ENCODE measurements at regions not wholly inside any gene's neighbourhood (a gene's known extent, or its start where the extent isn't known, plus 50 kb on each side); places are given as distances from the start of the nearest gene placed in this dataset.
"Not testable (repeated sequence)": the region's sequence is repeated elsewhere in the genome, so short reads cannot be mapped to it uniquely, and the experiment has no call there.

DNA sequence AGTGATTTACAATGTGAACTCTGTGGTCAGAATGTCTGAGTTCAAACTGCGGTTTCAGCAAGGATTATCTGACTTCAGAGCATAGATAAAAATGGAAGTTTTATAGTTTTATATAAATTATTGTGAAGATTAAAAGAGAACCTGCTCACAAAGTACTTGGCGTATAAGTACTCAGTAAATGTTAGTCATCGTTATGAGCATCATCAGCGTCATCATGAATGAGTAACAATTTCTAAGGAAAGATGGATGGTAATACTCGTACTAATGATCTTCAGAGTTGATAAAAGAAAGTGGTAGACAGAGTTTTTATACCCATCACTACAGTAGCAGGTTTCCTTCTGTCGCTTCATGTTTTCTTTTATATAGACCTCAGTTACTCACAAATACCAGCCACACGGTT is 341.8 kb downstream of the RAP2B start:
- ChIA-PET POLR2A (no interaction called here), CTCF (no interaction called here)
- no peak for TF ChIP-seq CTCF (IDR thresholded peaks at IDR 0.05; ENCODE audit: control extremely low read depth, extremely low read depth, low read depth, missing control alignments)
- DNase-seq (ENCODE audit: extremely low spot score): no peak

GRCh38 chr3:153506205-153506604 is 344.2 kb downstream of the RAP2B start:
- POLR2A ChIA-PET; DNase-seq (ENCODE audit: extremely low spot score); CTCF ChIA-PET: not testable (repeated sequence)

- DNase-seq (ENCODE audit: extremely low spot score); CTCF ChIA-PET; POLR2A ChIA-PET: not testable (repeated sequence)
Observed at GRCh38 chr3:153506686-153507085, 344.7 kb downstream of the RAP2B start.

DNA sequence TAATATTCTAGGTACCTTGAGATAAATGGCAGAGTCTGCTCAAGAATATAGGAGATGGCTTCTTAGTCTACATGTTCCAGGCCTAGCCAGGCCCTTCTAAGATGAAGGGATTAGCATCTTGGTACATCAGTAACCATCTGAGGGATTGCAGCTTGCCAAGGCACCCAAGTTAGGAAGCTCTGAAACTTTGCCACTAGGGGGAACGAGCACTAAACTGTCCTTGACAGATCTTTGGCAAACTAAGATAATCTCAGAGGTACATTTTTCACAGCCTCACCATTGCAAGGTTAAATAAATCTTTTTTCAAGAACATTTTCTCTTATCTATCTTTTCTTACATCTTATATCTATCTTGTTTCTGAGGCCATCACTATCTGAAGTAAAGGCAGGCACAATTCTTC is 351.2 kb downstream of the RAP2B start:
- DNase-seq (ENCODE audit: extremely low spot score): no peak
- no peak for TF ChIP-seq CTCF (IDR thresholded peaks at IDR 0.05; ENCODE audit: control extremely low read depth, extremely low read depth, low read depth, missing control alignments)
- ChIA-PET CTCF (interaction anchor here (0.9 to 1.9 kb wide), 2 partner anchors 29 to 46 kb away, joined by 4 to 5 read pairs; no protein-coding TSS in a partner anchor), POLR2A (no interaction called here)

DNA sequence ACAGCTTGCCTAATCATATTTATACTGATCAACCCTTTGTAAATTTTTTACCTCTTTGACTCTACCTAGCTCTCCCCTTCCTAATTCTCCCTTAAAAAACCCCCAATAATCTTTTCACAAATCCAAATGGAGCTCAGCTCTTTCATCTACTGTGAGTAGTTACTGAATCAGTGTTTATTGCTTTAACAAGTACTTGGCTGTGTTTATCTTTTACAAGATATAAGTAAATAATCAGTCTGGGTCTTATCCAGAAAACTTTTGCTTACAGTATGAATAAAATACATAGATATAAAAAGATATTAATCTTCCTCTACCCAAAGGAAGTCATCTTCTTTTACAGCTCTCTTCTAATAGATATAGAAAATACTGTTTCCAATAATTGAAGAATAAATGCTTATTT is 366.4 kb downstream of the RAP2B start:
- ChIA-PET POLR2A (no interaction called here), CTCF (interaction anchor here (3.1 kb wide), 1 partner anchor 17 kb away, joined by 7 read pairs; no protein-coding TSS in a partner anchor)
- DNase-seq (ENCODE audit: extremely low spot score): no peak
- TF ChIP-seq CTCF (IDR thresholded peaks at IDR 0.05; ENCODE audit: control extremely low read depth, extremely low read depth, low read depth, missing control alignments): no peak

DNA sequence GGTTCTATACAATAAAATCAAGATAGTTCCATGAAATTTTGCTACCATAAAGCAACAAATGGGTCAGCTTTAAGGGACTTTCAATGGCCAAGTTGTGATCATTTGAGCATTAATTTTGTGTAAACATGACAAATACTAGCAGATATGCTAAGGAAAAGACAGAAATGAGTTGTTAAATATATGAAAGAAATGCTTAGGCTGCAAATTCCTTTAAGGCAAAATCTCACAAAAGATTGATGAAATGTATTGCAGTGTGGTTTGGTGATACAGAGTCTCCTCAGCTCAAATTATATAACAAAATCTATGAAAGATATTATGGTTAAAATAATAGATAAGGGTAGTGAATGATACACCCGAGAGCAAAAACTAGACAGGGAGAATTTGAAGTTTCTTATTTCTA is 377.2 kb downstream of the RAP2B start:
- DNase-seq (ENCODE audit: extremely low spot score): no peak
- CTCF ChIA-PET: interaction anchor here (1.4 kb wide), 1 partner anchor 22 kb away, joined by 4 read pairs; no protein-coding TSS in a partner anchor
- POLR2A ChIA-PET: no interaction called here
- TF ChIP-seq CTCF (IDR thresholded peaks at IDR 0.05; ENCODE audit: control extremely low read depth, extremely low read depth, low read depth, missing control alignments): no peak

DNA sequence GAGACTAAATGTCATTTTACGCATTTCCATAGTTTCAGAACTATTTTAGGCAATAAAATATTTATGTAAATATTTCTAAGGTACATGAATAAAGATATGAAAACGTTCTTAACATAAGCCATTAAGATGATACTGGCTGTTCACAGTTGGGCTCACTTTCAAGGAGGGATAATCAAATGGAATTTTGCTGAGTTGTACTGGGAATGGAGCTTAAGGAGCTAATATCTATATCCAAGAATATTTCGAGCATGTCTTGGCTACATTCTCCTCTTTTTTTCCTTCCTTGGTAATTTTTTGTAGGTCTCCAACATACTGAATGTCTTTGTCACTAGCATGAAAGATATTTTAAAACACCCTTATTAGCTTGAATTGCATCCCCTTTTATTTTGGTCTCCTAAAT is 383.4 kb downstream of the RAP2B start:
- ChIA-PET POLR2A (no interaction called here), CTCF (interaction anchor here (2.1 kb wide), 1 partner anchor 19 kb away, joined by 7 read pairs; no protein-coding TSS in a partner anchor)
- DNase-seq (ENCODE audit: extremely low spot score): no peak
- TF ChIP-seq CTCF (IDR thresholded peaks at IDR 0.05; ENCODE audit: control extremely low read depth, extremely low read depth, low read depth, missing control alignments): no peak

GRCh38 chr3:153547970-153548369 is 385.9 kb downstream of the RAP2B start:
- no peak for TF ChIP-seq CTCF (IDR thresholded peaks at IDR 0.05; ENCODE audit: control extremely low read depth, extremely low read depth, low read depth, missing control alignments)
- no peak for DNase-seq (ENCODE audit: extremely low spot score)
- ChIA-PET POLR2A (no interaction called here), CTCF (no interaction called here)

DNA sequence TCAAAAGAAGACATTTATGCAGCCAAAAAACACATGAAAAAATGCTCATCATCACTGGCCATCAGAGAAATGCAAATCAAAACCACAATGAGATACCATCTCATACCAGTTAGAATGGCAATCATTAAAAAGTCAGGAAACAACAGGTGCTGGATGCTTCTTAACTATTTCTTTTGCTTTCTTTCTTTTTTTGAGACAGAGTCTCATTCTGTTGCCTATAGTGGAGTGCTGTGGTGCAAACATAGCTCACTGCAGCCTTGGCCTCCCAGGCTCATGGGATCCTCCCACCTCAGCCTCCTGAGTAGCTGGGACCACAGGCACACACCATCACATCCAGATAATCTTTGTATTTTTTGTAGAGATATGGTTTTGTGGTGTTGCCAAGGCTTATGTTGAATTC is 387.7 kb downstream of the RAP2B start:
- CTCF ChIA-PET; DNase-seq (ENCODE audit: extremely low spot score); POLR2A ChIA-PET: not testable (repeated sequence)
